Lower lobe of right lung (tissue), 2 donors: ENCODE measurements at regions not wholly inside any gene's neighbourhood (a gene's known extent, or its start where the extent isn't known, plus 50 kb on each side); places are given as distances from the start of the nearest gene placed in this dataset.

Source experiments
- ATAC-seq, 2 donors: fragments of 200-7000 bp; cut with Tn5 transposase; one replicate each; pipeline ENCODE4 v1.9.1; 2020 to 2022; ENCODE audit warnings: mild to moderate bottlenecking in 2 of 2, moderate library complexity in 2 of 2
- DNase-seq: peaks from one replicate; pipeline ENCODE4 v3.0.0-alpha.2; 2020
- H3K27ac ChIP-seq: fragments of 200-600 bp; one replicate; pipeline ENCODE4 v1.8.0; 2022
- H3K27me3 ChIP-seq: fragments of 200-600 bp; one replicate; pipeline ENCODE4 v1.8.0; 2022; ENCODE audit warnings: low read depth
- H3K36me3 ChIP-seq: fragments of 200-600 bp; one replicate; pipeline ENCODE4 v1.8.0; 2022; ENCODE audit warnings: mild to moderate bottlenecking
- H3K4me1 ChIP-seq: fragments of 200-600 bp; one replicate; pipeline ENCODE4 v1.8.0; 2022
- H3K4me3 ChIP-seq: fragments of 200-600 bp; one replicate; pipeline ENCODE4 v1.8.0; 2022; ENCODE audit warnings: mild to moderate bottlenecking
- H3K9me3 ChIP-seq: fragments of 200-600 bp; one replicate; pipeline ENCODE4 v1.8.0; 2022
- CTCF ChIP-seq: fragments of 200-600 bp; IDR thresholded peaks from one replicate; pipeline ENCODE4 v1.8.0; 2022; ENCODE audit warnings: antibody characterized with exemption, mild to moderate bottlenecking
- intact Hi-C: fragments of 100-400 bp; cut with DNase I; formaldehyde crosslinking; loops from one replicate; pipeline ENCODE4 v1.11.0; 2022
- donor health status: DM: no; HTN: yes; CAD: no; lungs with severe emphysema.

- H3K9me3 ChIP-seq: peaks cover 8% of the 10 kb centered on the region
- H3K4me3 ChIP-seq: no peak overlapping the region
- intact Hi-C loops: no loop called here
- no peak for ATAC-seq
- H3K27ac ChIP-seq: no peak overlapping the region
- H3K4me1 ChIP-seq: no peaks in the 10 kb centered on the region
- TF ChIP-seq CTCF: no peak
- DNase-seq: no peak
- H3K36me3 ChIP-seq: no peaks in the 10 kb centered on the region
- no peaks in the 10 kb centered on the region for H3K27me3 ChIP-seq
Measured at GRCh38 chr12:115542656-115543055, 734.8 kb downstream of the MED13L start.

DNA sequence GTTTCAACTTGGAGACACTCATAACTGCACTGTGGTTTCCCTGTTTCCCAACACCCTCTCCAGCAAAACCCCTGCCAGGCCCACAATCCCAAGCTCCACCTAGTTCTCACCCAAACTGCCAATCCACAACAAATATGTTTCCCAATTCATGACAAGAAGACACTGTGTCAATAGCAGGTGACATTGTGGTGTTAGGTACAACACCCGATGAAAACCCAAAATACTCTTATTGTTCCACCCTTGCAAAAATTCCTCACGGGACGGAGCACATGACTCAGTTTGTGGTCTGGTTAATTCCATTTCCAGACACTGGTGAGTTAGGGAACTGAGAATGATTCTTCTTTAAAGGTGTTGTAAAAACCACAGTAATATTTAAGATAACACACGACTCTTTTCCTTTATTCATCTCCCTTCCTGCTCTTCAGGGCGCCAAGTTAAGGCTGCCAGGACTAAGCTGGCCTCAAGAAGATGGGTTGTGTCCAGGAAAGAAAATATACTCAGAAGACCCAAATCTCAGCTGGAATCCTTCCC lies 735.5 kb downstream of the MED13L start:
- no peak for TF ChIP-seq CTCF
- no peaks in the 10 kb centered on the region for H3K36me3 ChIP-seq
- no peaks in the 10 kb centered on the region for H3K27me3 ChIP-seq
- H3K4me3 ChIP-seq: no peak overlapping the region
- peaks cover 8% of the 10 kb centered on the region for H3K9me3 ChIP-seq
- no peak overlapping the region for H3K27ac ChIP-seq
- intact Hi-C loops: no loop called here
- no peak for ATAC-seq
- no peaks in the 10 kb centered on the region for H3K4me1 ChIP-seq
- no peak for DNase-seq

DNA sequence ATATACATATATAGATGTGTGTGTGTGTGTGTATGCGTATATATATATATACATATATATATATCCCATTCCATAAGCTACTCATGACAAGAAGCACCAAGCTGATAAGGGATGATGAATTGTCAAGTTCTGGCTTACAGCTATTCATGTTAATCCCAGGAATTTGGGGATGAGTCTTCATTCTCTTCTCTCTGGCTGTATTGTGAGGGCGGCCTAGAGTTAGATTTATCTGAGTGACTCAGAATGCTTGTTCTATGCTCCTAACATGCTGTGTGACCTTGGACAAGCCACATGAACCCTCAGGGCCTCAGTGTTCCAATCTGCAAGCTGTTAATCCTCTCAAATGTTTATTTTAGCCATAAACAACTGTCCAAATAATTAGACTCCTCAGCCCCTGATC lies 749.0 kb downstream of the MED13L start:
- no peaks in the 10 kb centered on the region for H3K27me3 ChIP-seq
- intact Hi-C loops: no loop called here
- no peak overlapping the region for H3K27ac ChIP-seq
- no peaks in the 10 kb centered on the region for H3K9me3 ChIP-seq
- TF ChIP-seq CTCF: no peak
- no peaks in the 10 kb centered on the region for H3K36me3 ChIP-seq
- H3K4me3 ChIP-seq: no peak overlapping the region
- DNase-seq (no peak), ATAC-seq (no peak)
- H3K4me1 ChIP-seq: no peaks in the 10 kb centered on the region

GRCh38 chr12:115521771-115522409 lies 755.6 kb downstream of the MED13L start:
- ATAC-seq (no peak), DNase-seq (no peak)
- H3K4me1 ChIP-seq: no peaks in the 10 kb centered on the region
- intact Hi-C loops: no loop called here
- no peak overlapping the region for H3K4me3 ChIP-seq
- H3K9me3 ChIP-seq: peaks cover 9% of the 10 kb centered on the region
- no peak for TF ChIP-seq CTCF
- no peaks in the 10 kb centered on the region for H3K36me3 ChIP-seq
- no peak overlapping the region for H3K27ac ChIP-seq
- H3K27me3 ChIP-seq: no peaks in the 10 kb centered on the region

DNA sequence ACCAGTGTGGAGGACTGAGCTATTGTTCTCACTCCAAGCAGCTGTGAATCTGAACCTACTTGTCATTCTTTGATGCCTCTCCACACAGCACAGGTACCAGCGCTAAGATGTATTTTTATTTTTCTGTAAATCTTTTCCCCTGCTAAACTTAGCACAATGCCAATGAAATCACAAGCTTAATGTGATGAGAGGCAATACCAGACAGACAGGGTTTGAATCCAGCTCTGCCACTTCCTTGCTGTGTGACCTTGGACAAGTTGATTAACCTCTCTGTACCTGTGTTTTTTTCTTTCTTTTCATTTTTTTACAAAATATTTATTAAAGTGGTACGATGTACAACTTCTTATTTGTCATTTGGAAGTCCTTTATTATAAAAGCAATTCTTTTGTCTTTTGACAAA lies 757.6 kb downstream of the MED13L start:
- intact Hi-C loops: no loop called here
- H3K36me3 ChIP-seq: no peaks in the 10 kb centered on the region
- ATAC-seq (no peak), DNase-seq (no peak)
- H3K27ac ChIP-seq: no peak overlapping the region
- H3K4me3 ChIP-seq: no peak overlapping the region
- TF ChIP-seq CTCF: no peak
- no peaks in the 10 kb centered on the region for H3K4me1 ChIP-seq
- no peaks in the 10 kb centered on the region for H3K27me3 ChIP-seq
- H3K9me3 ChIP-seq: peaks cover 9% of the 10 kb centered on the region
